Testis (tissue), 2 donors: ENCODE measurements at regions not wholly inside any gene's neighbourhood (a gene's known extent, or its start where the extent isn't known, plus 50 kb on each side); places are given as distances from the start of the nearest gene placed in this dataset.

Experiments
- DNase-seq: peaks from one replicate; pipeline ENCODE4 v3.0.0-alpha.2; 2019
- H3K27ac ChIP-seq, 2 donors: fragments of 200-600 bp; sonication (generic); one replicate each; pipeline ENCODE4 v1.5.1; 2019
- H3K27me3 ChIP-seq: fragments of 200-600 bp; sonication (generic); one replicate; pipeline ENCODE4 v1.5.1; 2019
- H3K36me3 ChIP-seq: fragments of 200-600 bp; sonication (generic); one replicate; pipeline ENCODE4 v1.5.1; 2017; ENCODE audit warnings: low read depth; ENCODE audit errors: missing control alignments
- H3K4me1 ChIP-seq: fragments of 200-600 bp; sonication (generic); one replicate; pipeline ENCODE4 v1.5.1; 2019
- H3K4me3 ChIP-seq, 2 donors: fragments of 200-600 bp; sonication (generic); one replicate each; pipeline ENCODE4 v1.5.1; 2017 to 2019
- H3K9me3 ChIP-seq: fragments of 200-600 bp; sonication (generic); one replicate; pipeline ENCODE4 v1.5.1; 2017
- CTCF ChIP-seq, 3 experiments: fragments of 450-650 bp in 2 of 3; fragments of 200-600 bp in 1 of 3; sonication (generic) in 1 of 3; IDR thresholded peaks; one replicate each; pipeline ENCODE4 v1.5.1; 2016 to 2019; ENCODE audit warnings: antibody characterized with exemption in 3 of 3, mild to moderate bottlenecking in 2 of 3, moderate library complexity in 1 of 3
- POLR2A ChIP-seq: fragments of 450-650 bp; IDR thresholded peaks from one replicate; pipeline ENCODE4 v1.6.1; 2017; ENCODE audit warnings: antibody characterized with exemption, mild to moderate bottlenecking, moderate library complexity
- WGBS, 2 donors: methylation state at CpG; one replicate each; pipeline ENCODE4 v1.1.5; 2018; 5-methylcytosine and 5-hydroxymethylcytosine counted together
- intact Hi-C: fragments of 100-400 bp; cut with DNase I; formaldehyde crosslinking; loops from one replicate; pipeline ENCODE4 v1.15.1; 2023; ENCODE audit warnings: low total_unique reads

- 67 to 75% methylated on average over 1 of the region's 1 CpG for WGBS, 2 donors
- H3K4me3 ChIP-seq: no peak overlapping the region
- no peaks in the 10 kb centered on the region for H3K4me1 ChIP-seq
- H3K36me3 ChIP-seq: no peaks in the 10 kb centered on the region
- no peaks in the 10 kb centered on the region for H3K9me3 ChIP-seq
- H3K27ac ChIP-seq: no peak overlapping the region
- H3K27me3 ChIP-seq: no peaks in the 10 kb centered on the region
- intact Hi-C loops: no loop called here
- DNase-seq: no peak
- TF ChIP-seq CTCF (IDR thresholded peaks at IDR 0.05) (no peak), POLR2A (no peak)
Measured at GRCh38 chr6:163661272-163661671, 246.8 kb downstream of the QKI start.

- Histone ChIP-seq H3K36me3 (no peaks in the 10 kb centered on the region), H3K27ac (no peak overlapping the region), H3K4me1 (no peaks in the 10 kb centered on the region), H3K27me3 (no peaks in the 10 kb centered on the region), H3K4me3 (no peak overlapping the region), H3K9me3 (no peaks in the 10 kb centered on the region)
- intact Hi-C loops: no loop called here
- no peak for TF ChIP-seq CTCF (IDR thresholded peaks at IDR 0.05)
- TF ChIP-seq POLR2A: no peak
- 94 to 100% methylated on average over 4 of the region's 4 CpGs for WGBS, 2 donors
- no peak for DNase-seq
Measured at GRCh38 chr6:163659803-163660202, 245.3 kb downstream of the QKI start.

GRCh38 chr6:163655217-163656121 lies 241.0 kb downstream of the QKI start:
- WGBS, 2 donors: 86 to 88% methylated on average over 5 to 7 of the region's 7 CpGs
- Histone ChIP-seq H3K36me3 (no peaks in the 10 kb centered on the region), H3K27me3 (no peaks in the 10 kb centered on the region), H3K4me1 (peaks cover 6% of the 10 kb centered on the region), H3K9me3 (no peaks in the 10 kb centered on the region), H3K4me3 (no peak overlapping the region), H3K27ac (no peak overlapping the region)
- intact Hi-C loops: no loop called here
- no peak for TF ChIP-seq CTCF (IDR thresholded peaks at IDR 0.05)
- TF ChIP-seq POLR2A: no peak
- no peak for DNase-seq

- WGBS, 2 donors: 65 to 68% methylated on average over 7 of the region's 7 CpGs
- DNase-seq: no peak
Measured at GRCh38 chr6:163651915-163652668, 237.6 kb downstream of the QKI start.

More at GRCh38 chr6:163651915-163652668, 237.6 kb downstream of the QKI start:
- no peaks in the 10 kb centered on the region for H3K27me3 ChIP-seq
- TF ChIP-seq CTCF (IDR thresholded peaks at IDR 0.05): no peak
- no peak for TF ChIP-seq POLR2A
- no peaks in the 10 kb centered on the region for H3K36me3 ChIP-seq
- H3K27ac ChIP-seq: no peak overlapping the region
- H3K4me1 ChIP-seq: peaks cover 11% of the 10 kb centered on the region
- H3K4me3 ChIP-seq: no peak overlapping the region
- no peaks in the 10 kb centered on the region for H3K9me3 ChIP-seq
- intact Hi-C loops: no loop called here
